OCI-LY7 (cell line): ENCODE measurements at regions not wholly inside any gene's neighbourhood (a gene's known extent, or its start where the extent isn't known, plus 50 kb on each side); places are given as distances from the start of the nearest gene placed in this dataset.
A peak's percentile ranks its signal among the peaks of the same experiment; 100 is the strongest.

Experiments used
- BruUV-seq: library from RNA; stranded (reverse); fragments of 400-500 nt; replicated peaks from 2 replicates; lab custom pipeline; 2021; lab: Mats Ljungman, UMichigan
- CTCF ChIA-PET: fragments of 300-600 bp; sonication (Branson Sonifier 250); formaldehyde crosslinking; loops from one replicate; lab custom pipeline; 2022; ENCODE audit warnings: antibody characterized with exemption; ENCODE audit not compliant: unreplicated experiment; lab: Charles Lee
- POLR2A ChIA-PET: fragments of 300-600 bp; sonication (Branson Sonifier 250); formaldehyde crosslinking; loops from one replicate; lab custom pipeline; 2022; ENCODE audit warnings: antibody characterized with exemption; lab: Charles Lee
- DNase-seq: peaks from one replicate; pipeline ENCODE4 v3.0.0-alpha.2; 2015; ENCODE audit warnings: low spot score
- H2AFZ ChIP-seq: fragments of 200-600 bp; sonication (generic), shearing (Covaris generic); 2 replicates; pipeline ENCODE4 v1.6.1; 2014; ENCODE audit warnings: mild to moderate bottlenecking, antibody characterized with exemption, low read length, moderate library complexity
- H3K27ac ChIP-seq: fragments of 200-600 bp; sonication (generic); 2 replicates; pipeline ENCODE4 v1.5.1; 2014; ENCODE audit warnings: mixed run types, low read depth, mild to moderate bottlenecking, moderate library complexity, low read length, inconsistent platforms; ENCODE audit not compliant: poor library complexity, severe bottlenecking
- H3K36me3 ChIP-seq: fragments of 200-600 bp; sonication (generic); 2 replicates; pipeline ENCODE4 v1.6.1; 2014; ENCODE audit warnings: mild to moderate bottlenecking, antibody characterized with exemption, low read length, moderate library complexity, mixed read lengths; ENCODE audit not compliant: insufficient read depth
- H3K4me1 ChIP-seq: fragments of 200-600 bp; sonication (generic); 2 replicates; pipeline ENCODE4 v1.5.1; 2014; ENCODE audit warnings: mild to moderate bottlenecking, low read length; ENCODE audit not compliant: insufficient read depth, poor library complexity, severe bottlenecking
- H3K4me2 ChIP-seq: fragments of 200-600 bp; sonication (generic); 2 replicates; pipeline ENCODE4 v1.6.1; 2014; ENCODE audit warnings: mild to moderate bottlenecking, low read length
- H3K4me3 ChIP-seq: fragments of 200-600 bp; sonication (generic); 2 replicates; pipeline ENCODE4 v1.5.1; 2014; ENCODE audit warnings: mild to moderate bottlenecking, low read depth, low read length; ENCODE audit not compliant: poor library complexity, severe bottlenecking
- H3K79me2 ChIP-seq: fragments of 200-600 bp; sonication (generic); 2 replicates; pipeline ENCODE4 v1.6.1; 2016; ENCODE audit warnings: low read depth, mild to moderate bottlenecking, low read length, moderate library complexity, mixed read lengths; ENCODE audit not compliant: insufficient read depth
- H3K9me2 ChIP-seq: fragments of 200-600 bp; sonication (generic); 2 replicates; pipeline ENCODE4 v1.6.1; 2016; ENCODE audit warnings: mild to moderate bottlenecking, low read length, mixed read lengths; ENCODE audit not compliant: insufficient read depth
- H3K9me3 ChIP-seq: fragments of 200-600 bp; sonication (generic); 2 replicates; pipeline ENCODE4 v1.6.1; 2014; ENCODE audit warnings: mild to moderate bottlenecking, mixed run types, low read length, mixed read lengths
- H4K20me1 ChIP-seq: fragments of 200-600 bp; sonication (generic); 2 replicates; pipeline ENCODE4 v1.6.1; 2014; ENCODE audit warnings: mild to moderate bottlenecking, antibody characterized with exemption, low read length, moderate library complexity, mixed read lengths; ENCODE audit not compliant: insufficient read depth
- EZH2phosphoT487 ChIP-seq: fragments of 200-600 bp; sonication (generic); IDR thresholded peaks from 2 replicates; pipeline ENCODE4 v1.6.1; 2018; ENCODE audit warnings: low read depth, borderline replicate concordance, mild to moderate bottlenecking, mixed run types, antibody characterized with exemption, low read length, moderate library complexity, mixed read lengths
- intact Hi-C: fragments of 100-400 bp; cut with micrococcal nuclease; formaldehyde crosslinking; loops from one replicate; pipeline ENCODE4 v1.10.0; 2022; ENCODE audit not compliant: unreplicated experiment
- TF ChIP-seq, protein P1 (sequence below): fragments of 200-600 bp; sonication (generic); conservative IDR thresholded peaks from 2 replicates; pipeline ENCODE4 v1.5.1; 2014; ENCODE audit warnings: mild to moderate bottlenecking, antibody characterized with exemption, low read length, moderate library complexity, mixed read lengths

DNA sequence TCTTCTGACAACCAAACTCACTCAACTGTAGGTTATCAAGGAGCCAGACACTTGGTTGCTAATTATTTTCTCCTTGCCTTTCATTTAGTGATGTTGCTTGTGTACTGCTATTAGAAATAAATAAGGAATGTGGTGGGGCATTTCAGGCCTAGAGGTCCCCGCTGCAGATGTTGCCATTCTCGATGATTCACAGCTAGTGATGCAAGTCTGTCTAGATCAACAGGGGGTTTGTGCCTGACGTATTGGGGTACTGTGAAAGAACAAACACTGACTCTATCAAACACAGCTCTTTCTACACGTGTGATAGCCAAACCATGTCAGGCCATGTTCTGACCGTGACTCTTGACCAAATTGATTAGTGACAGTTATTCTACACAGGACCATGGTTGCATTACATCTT, 144.7 kb downstream of the OSTF1 start:
- Histone ChIP-seq H3K36me3 (no peaks in the 10 kb centered on the region), H3K79me2 (no peaks in the 10 kb centered on the region), H4K20me1 (no peaks in the 10 kb centered on the region), H3K9me2 (no peaks in the 10 kb centered on the region), H3K9me3 (no peaks in the 10 kb centered on the region), H3K4me1 (no peaks in the 10 kb centered on the region), H2AFZ (no peak overlapping the region), H3K27ac (no peak overlapping the region), H3K4me2 (no peak overlapping the region), H3K4me3 (no peak overlapping the region)
- POLR2A ChIA-PET: no interaction called here
- no TSS peak for BruUV-seq
- DNase-seq: no peak
- TF ChIP-seq, protein P1, sequence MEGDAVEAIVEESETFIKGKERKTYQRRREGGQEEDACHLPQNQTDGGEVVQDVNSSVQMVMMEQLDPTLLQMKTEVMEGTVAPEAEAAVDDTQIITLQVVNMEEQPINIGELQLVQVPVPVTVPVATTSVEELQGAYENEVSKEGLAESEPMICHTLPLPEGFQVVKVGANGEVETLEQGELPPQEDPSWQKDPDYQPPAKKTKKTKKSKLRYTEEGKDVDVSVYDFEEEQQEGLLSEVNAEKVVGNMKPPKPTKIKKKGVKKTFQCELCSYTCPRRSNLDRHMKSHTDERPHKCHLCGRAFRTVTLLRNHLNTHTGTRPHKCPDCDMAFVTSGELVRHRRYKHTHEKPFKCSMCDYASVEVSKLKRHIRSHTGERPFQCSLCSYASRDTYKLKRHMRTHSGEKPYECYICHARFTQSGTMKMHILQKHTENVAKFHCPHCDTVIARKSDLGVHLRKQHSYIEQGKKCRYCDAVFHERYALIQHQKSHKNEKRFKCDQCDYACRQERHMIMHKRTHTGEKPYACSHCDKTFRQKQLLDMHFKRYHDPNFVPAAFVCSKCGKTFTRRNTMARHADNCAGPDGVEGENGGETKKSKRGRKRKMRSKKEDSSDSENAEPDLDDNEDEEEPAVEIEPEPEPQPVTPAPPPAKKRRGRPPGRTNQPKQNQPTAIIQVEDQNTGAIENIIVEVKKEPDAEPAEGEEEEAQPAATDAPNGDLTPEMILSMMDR: no peak
- TF ChIP-seq EZH2phosphoT487: no peak
- intact Hi-C loops: no loop called here
- CTCF ChIA-PET: no interaction called here

DNA sequence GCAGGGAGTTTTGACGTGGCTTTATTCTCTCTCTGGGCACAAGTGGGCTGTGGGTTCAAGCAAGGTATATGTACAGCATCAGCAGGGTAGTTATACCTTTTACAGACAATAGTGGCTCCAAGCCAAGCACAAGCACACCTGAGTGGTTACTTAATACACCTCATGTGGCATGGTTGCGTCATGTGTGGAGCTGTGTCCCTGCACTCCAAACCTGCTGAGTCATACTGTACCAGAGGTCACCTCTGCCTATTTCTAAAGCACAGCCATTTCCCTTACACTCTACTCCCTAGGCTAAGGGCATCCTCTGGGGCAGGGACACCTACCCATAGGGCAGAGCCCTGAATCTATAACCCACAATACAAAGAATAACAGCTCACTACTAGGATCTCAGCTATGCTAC, 147.3 kb downstream of the OSTF1 start:
- BruUV-seq: no TSS peak
- no peaks in the 10 kb centered on the region for H3K36me3 ChIP-seq
- TF ChIP-seq, protein P1: no peak
- no peak overlapping the region for H3K4me3 ChIP-seq
- intact Hi-C loops: no loop called here
- H3K79me2 ChIP-seq: no peaks in the 10 kb centered on the region
- H4K20me1 ChIP-seq: no peaks in the 10 kb centered on the region
- H3K27ac ChIP-seq: no peak overlapping the region
- H3K9me2 ChIP-seq: no peaks in the 10 kb centered on the region
- H3K4me2 ChIP-seq: no peak overlapping the region
- peak; percentile 66 for DNase-seq
- no peak overlapping the region for H2AFZ ChIP-seq
- ChIA-PET CTCF (no interaction called here), POLR2A (no interaction called here)
- H3K9me3 ChIP-seq: no peaks in the 10 kb centered on the region
- H3K4me1 ChIP-seq: no peaks in the 10 kb centered on the region

DNA sequence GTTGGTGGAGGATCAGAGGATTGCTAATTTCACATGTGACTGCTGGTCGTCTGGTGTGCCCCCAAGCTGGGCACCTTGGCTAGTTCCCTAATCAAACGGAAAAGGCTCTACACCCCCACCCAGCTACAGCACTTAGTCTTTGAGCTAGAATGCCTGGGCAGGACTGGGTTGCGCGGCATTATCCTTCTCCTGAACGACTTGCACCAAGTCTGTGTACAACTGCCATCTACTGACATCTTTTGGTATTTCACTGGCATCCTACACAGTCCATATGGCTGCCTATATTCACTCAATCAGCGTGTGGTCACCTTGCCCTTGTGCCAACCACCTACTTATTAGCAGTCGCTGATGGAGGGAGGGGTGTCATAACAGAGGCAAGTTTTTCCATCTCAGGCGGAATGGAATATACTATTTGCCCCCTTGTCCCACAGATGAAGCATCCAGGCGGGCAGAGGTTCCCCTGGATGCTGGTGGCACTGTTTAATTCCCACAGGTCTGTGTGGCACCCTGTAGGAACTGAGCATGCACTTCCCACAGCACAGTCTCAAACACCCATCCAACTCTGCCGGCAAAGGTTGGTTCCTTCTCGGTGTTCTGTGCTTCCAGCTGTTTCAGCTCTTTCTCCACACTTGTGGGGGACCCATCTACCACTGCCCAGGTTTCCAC, 150.1 kb downstream of the OSTF1 start:
- H2AFZ ChIP-seq: no peak overlapping the region
- H3K9me2 ChIP-seq: no peaks in the 10 kb centered on the region
- intact Hi-C loops: no loop called here
- CTCF ChIA-PET: no interaction called here
- DNase-seq: peak; percentile 27
- H3K4me1 ChIP-seq: no peaks in the 10 kb centered on the region
- H3K4me2 ChIP-seq: no peak overlapping the region
- H3K4me3 ChIP-seq: no peak overlapping the region
- no peaks in the 10 kb centered on the region for H4K20me1 ChIP-seq
- TF ChIP-seq, protein P1: peak; percentile 66
- TF ChIP-seq EZH2phosphoT487: no peak
- POLR2A ChIA-PET: no interaction called here
- H3K36me3 ChIP-seq: no peaks in the 10 kb centered on the region
- H3K79me2 ChIP-seq: no peaks in the 10 kb centered on the region
- no TSS peak for BruUV-seq
- no peaks in the 10 kb centered on the region for H3K9me3 ChIP-seq
- H3K27ac ChIP-seq: no peak overlapping the region
